ENCODE measurements at regions not wholly inside any gene's neighbourhood (a gene's known extent, or its start where the extent isn't known, plus 50 kb on each side); places are given as distances from the start of the nearest gene placed in this dataset.

- H3K4me3 ChIP-seq (ENCODE audit: low read depth, low read length), result no peak overlapping the region
- TF ChIP-seq CTCF (IDR thresholded peaks at IDR 0.05; ENCODE audit: insufficient read depth, low read length), result no peak
- peak; percentile 54 for DNase-seq (ENCODE audit: low read depth)
These were observed 456.7 kb downstream of the PCDH18 start for GRCh38 chr4:137075586-137075985.

GRCh38 chr4:137070614-137071013 is 461.7 kb downstream of the PCDH18 start:
- DNase-seq (ENCODE audit: low read depth), result no peak
- TF ChIP-seq CTCF (IDR thresholded peaks at IDR 0.05; ENCODE audit: insufficient read depth, low read length), result no peak
- H3K4me3 ChIP-seq (ENCODE audit: low read depth, low read length), result no peak overlapping the region

GRCh38 chr4:137069473-137069872 is 462.8 kb downstream of the PCDH18 start:
- H3K4me3 ChIP-seq (ENCODE audit: low read depth, low read length), result no peak overlapping the region
- no peak for DNase-seq (ENCODE audit: low read depth)

GRCh38 chr4:137067735-137068134 is 464.6 kb downstream of the PCDH18 start:
- DNase-seq (ENCODE audit: low read depth), result no peak
- H3K4me3 ChIP-seq (ENCODE audit: low read depth, low read length), result no peak overlapping the region
- TF ChIP-seq CTCF (IDR thresholded peaks at IDR 0.05; ENCODE audit: insufficient read depth, low read length), result no peak

More at GRCh38 chr4:137069473-137069872, 462.8 kb downstream of the PCDH18 start:
- TF ChIP-seq CTCF (IDR thresholded peaks at IDR 0.05; ENCODE audit: insufficient read depth, low read length), result no peak

- no peak for TF ChIP-seq CTCF (IDR thresholded peaks at IDR 0.05; ENCODE audit: insufficient read depth, low read length)
- H3K4me3 ChIP-seq (ENCODE audit: low read depth, low read length), result no peak overlapping the region
- DNase-seq (ENCODE audit: low read depth), result peak; percentile 10
These were observed 467.0 kb downstream of the PCDH18 start for GRCh38 chr4:137065311-137065710.

GRCh38 chr4:137063961-137064360 is 468.3 kb downstream of the PCDH18 start:
- TF ChIP-seq CTCF (IDR thresholded peaks at IDR 0.05; ENCODE audit: insufficient read depth, low read length), result no peak
- H3K4me3 ChIP-seq (ENCODE audit: low read depth, low read length), result no peak overlapping the region
- DNase-seq (ENCODE audit: low read depth), result no peak

- TF ChIP-seq CTCF (IDR thresholded peaks at IDR 0.05; ENCODE audit: insufficient read depth, low read length), result no peak
- no peak for DNase-seq (ENCODE audit: low read depth)
- no peak overlapping the region for H3K4me3 ChIP-seq (ENCODE audit: low read depth, low read length)
These were observed 489.1 kb downstream of the PCDH18 start for GRCh38 chr4:137043184-137043583.

All from fibroblast of the aortic adventitia (primary cell).